SK-N-SH treated with all-trans-retinoic acid at 6 μM for 48 hours (cell line): ENCODE measurements at regions not wholly inside any gene's neighbourhood (a gene's known extent, or its start where the extent isn't known, plus 50 kb on each side); places are given as distances from the start of the nearest gene placed in this dataset.

Experiments
- ATAC-seq: fragments of 200-7000 bp; cut with Tn5 transposase; 3 replicates; pipeline ENCODE4 v1.9.1; 2020; ENCODE audit warnings: mild to moderate bottlenecking, moderate library complexity
- BACH2 ChIP-seq: fragments of 250-450 bp; sonication (Bioruptor Pico); IDR thresholded peaks from 2 replicates; pipeline ENCODE4 v1.9.0; 2021; ENCODE audit warnings: mild to moderate bottlenecking, borderline replicate concordance
- CSDC2 ChIP-seq: fragments of 250-450 bp; sonication (Bioruptor Pico); IDR thresholded peaks from 2 replicates; pipeline ENCODE4 v1.5.0; 2020; ENCODE audit warnings: mild to moderate bottlenecking, moderate library complexity
- ESRRG ChIP-seq: fragments of 250-450 bp; sonication (Bioruptor Pico); IDR thresholded peaks from 2 replicates; pipeline ENCODE4 v1.6.1; 2021; ENCODE audit warnings: mild to moderate bottlenecking
- GLIS3 ChIP-seq: fragments of 250-450 bp; sonication (Bioruptor Pico); IDR thresholded peaks from 2 replicates; pipeline ENCODE4 v1.5.0; 2020; ENCODE audit warnings: mild to moderate bottlenecking, moderate library complexity
- ISL1 ChIP-seq: fragments of 250-450 bp; sonication (Bioruptor Pico); IDR thresholded peaks from 2 replicates; pipeline ENCODE4 v2.1.2; 2022; ENCODE audit warnings: mild to moderate bottlenecking, moderate library complexity
- OSR1 ChIP-seq: fragments of 250-450 bp; sonication (Bioruptor Pico); IDR thresholded peaks from 2 replicates; pipeline ENCODE4 v1.8.0; 2022; ENCODE audit warnings: moderate library complexity, mild to moderate bottlenecking, inconsistent platforms
- PPARA ChIP-seq: fragments of 250-450 bp; sonication (Bioruptor Pico); IDR thresholded peaks from 2 replicates; pipeline ENCODE4 v1.5.0; 2020; ENCODE audit warnings: mild to moderate bottlenecking, borderline replicate concordance
- RARB ChIP-seq: fragments of 250-450 bp; sonication (Bioruptor Pico); IDR thresholded peaks from 2 replicates; pipeline ENCODE4 v1.8.0; 2021; ENCODE audit warnings: mild to moderate bottlenecking, moderate library complexity
- SNAI2 ChIP-seq: fragments of 250-450 bp; sonication (Bioruptor Pico); IDR thresholded peaks from 2 replicates; pipeline ENCODE4 v1.5.0; 2020; ENCODE audit warnings: mild to moderate bottlenecking, moderate library complexity
- TCF4 ChIP-seq: fragments of 250-450 bp; sonication (Bioruptor Pico); IDR thresholded peaks from 2 replicates; pipeline ENCODE4 v1.8.0; 2021; ENCODE audit warnings: mild to moderate bottlenecking, moderate library complexity, borderline replicate concordance
- ZC3H10 ChIP-seq: fragments of 250-450 bp; sonication (Bioruptor Pico); IDR thresholded peaks from 2 replicates; pipeline ENCODE4 v1.5.1; 2021; ENCODE audit warnings: mild to moderate bottlenecking, moderate library complexity
- ZFP3 ChIP-seq: fragments of 250-450 bp; sonication (Bioruptor Pico); IDR thresholded peaks from 2 replicates; pipeline ENCODE4 v1.5.0; 2020; ENCODE audit warnings: mild to moderate bottlenecking, moderate library complexity
- ZFP30 ChIP-seq: fragments of 450-650 bp; formaldehyde crosslinking; IDR thresholded peaks from 2 replicates; pipeline ENCODE4 v1.5.0; 2022; ENCODE audit warnings: mild to moderate bottlenecking, moderate library complexity
- ZNF565 ChIP-seq: fragments of 450-650 bp; formaldehyde crosslinking; conservative IDR thresholded peaks from 2 replicates; pipeline ENCODE4 v1.5.0; 2020; ENCODE audit warnings: low read depth, mild to moderate bottlenecking, moderate library complexity
- ZNF70 ChIP-seq: fragments of 450-650 bp; formaldehyde crosslinking; IDR thresholded peaks from 2 replicates; pipeline ENCODE4 v1.5.0; 2020; ENCODE audit warnings: mild to moderate bottlenecking, moderate library complexity
- ZNF8 ChIP-seq: fragments of 450-650 bp; formaldehyde crosslinking; IDR thresholded peaks from 2 replicates; pipeline ENCODE4 v1.5.0; 2020; ENCODE audit warnings: mild to moderate bottlenecking, moderate library complexity
- TF ChIP-seq, protein P1 (sequence below): fragments of 250-450 bp; sonication (Bioruptor Pico); IDR thresholded peaks from 2 replicates; pipeline ENCODE4 v1.5.1; 2021; ENCODE audit warnings: mild to moderate bottlenecking, moderate library complexity
- TF ChIP-seq, protein P2 (sequence below): fragments of 250-450 bp; sonication (Bioruptor Pico); IDR thresholded peaks from 2 replicates; pipeline ENCODE4 v1.8.0; 2021; ENCODE audit warnings: low read depth, mild to moderate bottlenecking, moderate library complexity, borderline replicate concordance
- TF ChIP-seq, protein P3 (sequence below): fragments of 250-450 bp; sonication (Bioruptor Pico); IDR thresholded peaks from 2 replicates; pipeline ENCODE4 v1.8.0; 2020; ENCODE audit warnings: mild to moderate bottlenecking, moderate library complexity, borderline replicate concordance
- TF ChIP-seq, protein P4 (sequence below): fragments of 250-450 bp; sonication (Bioruptor Pico); IDR thresholded peaks from 2 replicates; pipeline ENCODE4 v1.5.0; 2020; ENCODE audit warnings: mild to moderate bottlenecking, moderate library complexity
- TF ChIP-seq, protein P5 (sequence below): fragments of 250-450 bp; sonication (Bioruptor Pico); IDR thresholded peaks from 2 replicates; pipeline ENCODE4 v1.5.1; 2020; ENCODE audit warnings: low read depth, mild to moderate bottlenecking, moderate library complexity

DNA sequence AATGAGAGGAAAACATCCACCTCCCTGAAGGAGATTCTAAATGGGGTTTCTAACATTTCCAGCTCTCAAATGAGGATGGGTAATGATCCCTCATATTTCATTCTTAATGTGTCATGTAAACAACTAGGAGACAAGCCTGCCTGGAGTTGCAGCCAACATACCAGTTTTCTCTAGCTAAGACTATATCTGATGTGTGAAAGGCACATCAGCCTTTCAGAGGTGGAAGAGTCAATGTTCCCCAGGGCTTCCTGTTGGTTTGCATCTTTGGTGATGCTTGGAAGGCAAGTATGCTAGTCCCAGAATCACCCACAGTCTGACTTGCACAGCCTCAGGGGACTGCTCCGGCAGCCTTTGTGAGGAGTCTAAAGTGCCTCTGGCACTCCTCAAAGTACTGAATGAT is 921.2 kb downstream of the SQOR start:
- ATAC-seq = no peak

DNA sequence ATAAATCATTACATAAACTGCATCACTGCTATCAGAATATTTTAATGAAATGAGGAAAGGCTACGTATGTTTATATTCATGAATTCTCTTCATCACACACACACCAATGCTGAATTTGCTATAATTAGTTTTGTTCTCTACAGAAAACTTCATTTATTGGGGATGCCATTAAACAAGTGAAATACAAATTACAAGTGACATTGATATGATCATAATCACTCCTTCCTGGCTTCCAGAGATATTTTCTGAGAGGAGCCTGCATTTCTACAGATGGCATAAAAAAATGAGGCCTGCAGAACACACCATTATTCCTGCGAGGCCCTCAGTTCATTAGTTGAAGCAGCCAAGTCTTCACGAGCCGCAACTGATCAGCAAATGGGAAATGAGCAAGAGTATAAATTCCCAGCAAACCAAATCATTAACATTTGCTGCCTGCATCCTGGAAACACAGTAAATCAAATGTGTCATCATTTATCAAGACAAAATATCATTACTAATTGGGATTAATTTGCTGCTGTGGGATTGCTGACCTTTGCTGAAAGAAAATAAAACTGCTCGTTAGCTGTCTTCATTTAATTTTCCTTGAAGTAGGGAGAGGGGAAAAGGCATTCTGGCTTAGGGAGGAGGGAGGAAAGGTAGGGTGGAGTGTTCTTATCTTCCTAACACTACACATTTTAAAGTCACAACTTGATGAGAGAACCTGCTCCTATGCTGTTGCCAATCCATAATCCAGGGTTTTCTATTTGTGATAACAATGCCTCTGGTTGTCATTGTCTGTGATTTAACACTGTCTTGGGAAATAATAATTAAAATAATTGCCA is 921.9 kb downstream of the SQOR start:
- no peak for ATAC-seq
- TF ChIP-seq, protein P1, sequence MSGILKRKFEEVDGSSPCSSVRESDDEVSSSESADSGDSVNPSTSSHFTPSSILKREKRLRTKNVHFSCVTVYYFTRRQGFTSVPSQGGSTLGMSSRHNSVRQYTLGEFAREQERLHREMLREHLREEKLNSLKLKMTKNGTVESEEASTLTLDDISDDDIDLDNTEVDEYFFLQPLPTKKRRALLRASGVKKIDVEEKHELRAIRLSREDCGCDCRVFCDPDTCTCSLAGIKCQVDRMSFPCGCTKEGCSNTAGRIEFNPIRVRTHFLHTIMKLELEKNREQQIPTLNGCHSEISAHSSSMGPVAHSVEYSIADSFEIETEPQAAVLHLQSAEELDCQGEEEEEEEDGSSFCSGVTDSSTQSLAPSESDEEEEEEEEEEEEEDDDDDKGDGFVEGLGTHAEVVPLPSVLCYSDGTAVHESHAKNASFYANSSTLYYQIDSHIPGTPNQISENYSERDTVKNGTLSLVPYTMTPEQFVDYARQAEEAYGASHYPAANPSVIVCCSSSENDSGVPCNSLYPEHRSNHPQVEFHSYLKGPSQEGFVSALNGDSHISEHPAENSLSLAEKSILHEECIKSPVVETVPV (CRISPR knock-in tag) = no peak
- TF ChIP-seq GLIS3 (CRISPR knock-in tag) (no peak), ZFP30 (CRISPR knock-in tag) (no peak), ISL1 (CRISPR knock-in tag) (peak; percentile 67), TCF4 (CRISPR knock-in tag) (peak; percentile 79), PPARA (CRISPR knock-in tag) (no peak)
- TF ChIP-seq, protein P2, sequence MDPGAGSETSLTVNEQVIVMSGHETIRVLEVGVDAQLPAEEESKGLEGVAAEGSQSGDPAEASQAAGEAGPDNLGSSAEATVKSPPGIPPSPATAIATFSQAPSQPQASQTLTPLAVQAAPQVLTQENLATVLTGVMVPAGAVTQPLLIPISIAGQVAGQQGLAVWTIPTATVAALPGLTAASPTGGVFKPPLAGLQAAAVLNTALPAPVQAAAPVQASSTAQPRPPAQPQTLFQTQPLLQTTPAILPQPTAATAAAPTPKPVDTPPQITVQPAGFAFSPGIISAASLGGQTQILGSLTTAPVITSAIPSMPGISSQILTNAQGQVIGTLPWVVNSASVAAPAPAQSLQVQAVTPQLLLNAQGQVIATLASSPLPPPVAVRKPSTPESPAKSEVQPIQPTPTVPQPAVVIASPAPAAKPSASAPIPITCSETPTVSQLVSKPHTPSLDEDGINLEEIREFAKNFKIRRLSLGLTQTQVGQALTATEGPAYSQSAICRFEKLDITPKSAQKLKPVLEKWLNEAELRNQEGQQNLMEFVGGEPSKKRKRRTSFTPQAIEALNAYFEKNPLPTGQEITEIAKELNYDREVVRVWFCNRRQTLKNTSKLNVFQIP (CRISPR knock-in tag) = no peak

More for the DNA sequence above, 921.2 kb downstream of the SQOR start:
- no peak for TF ChIP-seq PPARA (CRISPR knock-in tag)
- no peak for TF ChIP-seq ESRRG (CRISPR knock-in tag)
- no peak for TF ChIP-seq ZC3H10 (CRISPR knock-in tag)
- TF ChIP-seq, protein P3, sequence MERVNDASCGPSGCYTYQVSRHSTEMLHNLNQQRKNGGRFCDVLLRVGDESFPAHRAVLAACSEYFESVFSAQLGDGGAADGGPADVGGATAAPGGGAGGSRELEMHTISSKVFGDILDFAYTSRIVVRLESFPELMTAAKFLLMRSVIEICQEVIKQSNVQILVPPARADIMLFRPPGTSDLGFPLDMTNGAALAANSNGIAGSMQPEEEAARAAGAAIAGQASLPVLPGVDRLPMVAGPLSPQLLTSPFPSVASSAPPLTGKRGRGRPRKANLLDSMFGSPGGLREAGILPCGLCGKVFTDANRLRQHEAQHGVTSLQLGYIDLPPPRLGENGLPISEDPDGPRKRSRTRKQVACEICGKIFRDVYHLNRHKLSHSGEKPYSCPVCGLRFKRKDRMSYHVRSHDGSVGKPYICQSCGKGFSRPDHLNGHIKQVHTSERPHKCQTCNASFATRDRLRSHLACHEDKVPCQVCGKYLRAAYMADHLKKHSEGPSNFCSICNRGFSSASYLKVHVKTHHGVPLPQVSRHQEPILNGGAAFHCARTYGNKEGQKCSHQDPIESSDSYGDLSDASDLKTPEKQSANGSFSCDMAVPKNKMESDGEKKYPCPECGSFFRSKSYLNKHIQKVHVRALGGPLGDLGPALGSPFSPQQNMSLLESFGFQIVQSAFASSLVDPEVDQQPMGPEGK (CRISPR knock-in tag) = no peak
- TF ChIP-seq, protein P4, sequence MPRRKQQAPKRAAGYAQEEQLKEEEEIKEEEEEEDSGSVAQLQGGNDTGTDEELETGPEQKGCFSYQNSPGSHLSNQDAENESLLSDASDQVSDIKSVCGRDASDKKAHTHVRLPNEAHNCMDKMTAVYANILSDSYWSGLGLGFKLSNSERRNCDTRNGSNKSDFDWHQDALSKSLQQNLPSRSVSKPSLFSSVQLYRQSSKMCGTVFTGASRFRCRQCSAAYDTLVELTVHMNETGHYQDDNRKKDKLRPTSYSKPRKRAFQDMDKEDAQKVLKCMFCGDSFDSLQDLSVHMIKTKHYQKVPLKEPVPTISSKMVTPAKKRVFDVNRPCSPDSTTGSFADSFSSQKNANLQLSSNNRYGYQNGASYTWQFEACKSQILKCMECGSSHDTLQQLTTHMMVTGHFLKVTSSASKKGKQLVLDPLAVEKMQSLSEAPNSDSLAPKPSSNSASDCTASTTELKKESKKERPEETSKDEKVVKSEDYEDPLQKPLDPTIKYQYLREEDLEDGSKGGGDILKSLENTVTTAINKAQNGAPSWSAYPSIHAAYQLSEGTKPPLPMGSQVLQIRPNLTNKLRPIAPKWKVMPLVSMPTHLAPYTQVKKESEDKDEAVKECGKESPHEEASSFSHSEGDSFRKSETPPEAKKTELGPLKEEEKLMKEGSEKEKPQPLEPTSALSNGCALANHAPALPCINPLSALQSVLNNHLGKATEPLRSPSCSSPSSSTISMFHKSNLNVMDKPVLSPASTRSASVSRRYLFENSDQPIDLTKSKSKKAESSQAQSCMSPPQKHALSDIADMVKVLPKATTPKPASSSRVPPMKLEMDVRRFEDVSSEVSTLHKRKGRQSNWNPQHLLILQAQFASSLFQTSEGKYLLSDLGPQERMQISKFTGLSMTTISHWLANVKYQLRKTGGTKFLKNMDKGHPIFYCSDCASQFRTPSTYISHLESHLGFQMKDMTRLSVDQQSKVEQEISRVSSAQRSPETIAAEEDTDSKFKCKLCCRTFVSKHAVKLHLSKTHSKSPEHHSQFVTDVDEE = no peak
- TF ChIP-seq SNAI2 (CRISPR knock-in tag) = no peak
- no peak for TF ChIP-seq ZNF565
- TF ChIP-seq OSR1 (CRISPR knock-in tag) = no peak
- no peak for TF ChIP-seq RARB
- TF ChIP-seq ZNF8 = no peak
- TF ChIP-seq, protein P2 (CRISPR knock-in tag) = no peak
- no peak for TF ChIP-seq ZFP3 (CRISPR knock-in tag)
- TF ChIP-seq GLIS3 (CRISPR knock-in tag) = no peak
- no peak for TF ChIP-seq CSDC2 (CRISPR knock-in tag)
- no peak for TF ChIP-seq ZNF70 (CRISPR knock-in tag)
- TF ChIP-seq, protein P5, sequence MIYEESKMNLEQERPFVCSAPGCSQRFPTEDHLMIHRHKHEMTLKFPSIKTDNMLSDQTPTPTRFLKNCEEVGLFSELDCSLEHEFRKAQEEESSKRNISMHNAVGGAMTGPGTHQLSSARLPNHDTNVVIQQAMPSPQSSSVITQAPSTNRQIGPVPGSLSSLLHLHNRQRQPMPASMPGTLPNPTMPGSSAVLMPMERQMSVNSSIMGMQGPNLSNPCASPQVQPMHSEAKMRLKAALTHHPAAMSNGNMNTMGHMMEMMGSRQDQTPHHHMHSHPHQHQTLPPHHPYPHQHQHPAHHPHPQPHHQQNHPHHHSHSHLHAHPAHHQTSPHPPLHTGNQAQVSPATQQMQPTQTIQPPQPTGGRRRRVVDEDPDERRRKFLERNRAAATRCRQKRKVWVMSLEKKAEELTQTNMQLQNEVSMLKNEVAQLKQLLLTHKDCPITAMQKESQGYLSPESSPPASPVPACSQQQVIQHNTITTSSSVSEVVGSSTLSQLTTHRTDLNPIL (CRISPR knock-in tag) = no peak
- no peak for TF ChIP-seq ISL1 (CRISPR knock-in tag)
- TF ChIP-seq BACH2 = no peak
